WI38 (cell line): ENCODE measurements at regions not wholly inside any gene's neighbourhood (a gene's known extent, or its start where the extent isn't known, plus 50 kb on each side); places are given as distances from the start of the nearest gene placed in this dataset.
"Not testable (repeated sequence)": the region's sequence is repeated elsewhere in the genome, so short reads cannot be mapped to it uniquely, and the experiment has no call there.

Experiments used
- H3K4me3 ChIP-seq: 2 replicates; pipeline ENCODE4 v1.5.1; 2011; ENCODE audit warnings: low read depth, mild to moderate bottlenecking, control low read depth, low read length
- CTCF ChIP-seq: IDR thresholded peaks from 2 replicates; pipeline ENCODE4 v1.5.1; 2012; ENCODE audit warnings: low read depth, mild to moderate bottlenecking, control low read depth, low read length

- TF ChIP-seq CTCF: no peak
- no peak overlapping the region for H3K4me3 ChIP-seq
Measured at GRCh38 chr11:109677876-109678275, 255.9 kb downstream of the C11orf87 start.

- H3K4me3 ChIP-seq: no peak overlapping the region
- TF ChIP-seq CTCF: no peak
Measured at GRCh38 chr11:109680127-109680526, 258.1 kb downstream of the C11orf87 start.

DNA sequence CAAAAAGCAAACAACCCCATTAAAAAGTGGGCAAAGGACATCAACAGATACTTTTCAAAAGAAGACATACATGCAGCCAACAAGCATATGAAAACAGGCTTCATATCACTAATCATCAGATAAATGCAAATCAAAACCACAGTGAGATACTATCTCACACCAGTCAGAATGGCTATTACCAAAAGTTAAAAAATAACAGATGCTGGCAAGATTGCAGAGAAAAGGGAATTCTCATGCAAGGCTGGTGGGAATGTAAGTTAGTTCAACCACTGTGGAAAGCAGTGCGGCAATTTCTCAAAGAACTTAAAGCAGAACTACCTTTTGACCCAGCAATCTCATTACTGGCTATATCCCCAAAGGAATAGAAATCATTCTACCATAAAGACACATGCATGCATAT lies 260.8 kb downstream of the C11orf87 start:
- not testable (repeated sequence) for H3K4me3 ChIP-seq

DNA sequence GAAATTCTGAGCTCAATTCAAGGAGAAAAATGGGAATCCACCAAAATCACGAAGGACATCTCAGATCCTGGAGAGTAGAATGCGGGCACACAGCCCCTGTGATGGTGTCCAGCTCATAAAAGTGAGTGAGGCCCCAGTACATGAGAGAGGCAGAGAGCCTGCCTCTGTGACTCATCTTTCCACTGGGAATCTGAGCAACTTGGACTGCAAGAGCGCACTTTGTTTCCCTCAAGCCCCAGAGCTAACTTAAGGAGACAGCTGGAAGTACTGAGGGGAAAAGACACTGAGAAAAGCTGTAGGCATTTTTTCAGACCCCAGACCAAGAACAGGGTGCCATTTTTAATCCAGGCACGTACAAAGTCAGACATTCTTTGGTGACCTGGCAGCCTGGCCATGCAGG lies 273.7 kb downstream of the C11orf87 start:
- TF ChIP-seq CTCF: no peak

DNA sequence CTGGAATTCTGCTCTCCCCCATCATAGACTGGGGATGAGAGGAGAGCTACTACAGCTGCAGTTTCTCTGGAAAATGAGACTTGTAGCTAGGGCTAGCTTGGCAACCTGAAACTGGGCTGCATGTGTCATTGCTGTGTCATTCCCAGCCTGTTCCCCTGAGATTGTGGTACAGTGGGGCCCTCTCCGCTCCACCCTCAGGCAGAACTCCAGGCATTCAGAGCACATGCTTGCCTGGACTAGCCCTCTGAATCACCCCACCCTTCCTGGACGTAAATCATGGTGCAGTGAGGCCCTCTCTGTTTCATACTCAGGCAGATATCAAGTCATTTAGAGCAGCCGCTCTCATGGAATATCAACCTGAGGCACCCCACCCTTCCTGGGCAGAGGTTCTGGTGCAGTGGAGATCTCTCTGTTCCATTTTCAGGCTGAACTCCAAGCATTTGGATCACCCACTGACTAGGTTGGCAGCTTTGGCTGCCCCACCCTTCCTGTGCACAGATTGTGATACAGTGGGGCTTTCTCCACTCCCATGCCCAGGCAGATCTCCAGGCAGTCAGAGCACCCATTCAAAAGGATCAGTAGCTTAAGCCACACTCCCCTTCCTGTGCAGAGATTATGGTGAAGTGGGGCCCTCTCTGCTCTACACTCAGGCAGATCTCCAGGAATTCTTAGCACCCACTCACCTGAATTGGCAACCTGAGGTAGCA lies 274.4 kb downstream of the C11orf87 start:
- H3K4me3 ChIP-seq: no peak overlapping the region
- no peak for TF ChIP-seq CTCF

More for the DNA sequence above, 273.7 kb downstream of the C11orf87 start:
- no peak overlapping the region for H3K4me3 ChIP-seq

GRCh38 chr11:109697140-109697843 lies 275.3 kb downstream of the C11orf87 start:
- H3K4me3 ChIP-seq: no peak overlapping the region
- TF ChIP-seq CTCF: peak; percentile 72

GRCh38 chr11:109698237-109698636 lies 276.2 kb downstream of the C11orf87 start:
- TF ChIP-seq CTCF: no peak

More at GRCh38 chr11:109698237-109698636, 276.2 kb downstream of the C11orf87 start:
- no peak overlapping the region for H3K4me3 ChIP-seq
